HG03457 (cell line): ENCODE measurements at regions not wholly inside any gene's neighbourhood (a gene's known extent, or its start where the extent isn't known, plus 50 kb on each side); places are given as distances from the start of the nearest gene placed in this dataset.
"Not testable (repeated sequence)": the region's sequence is repeated elsewhere in the genome, so short reads cannot be mapped to it uniquely, and the experiment has no call there.

Source experiments
- ATAC-seq: cut with Tn5 transposase; IDR thresholded peaks from one replicate; pipeline ENCODE4 v1.9.1; 2021; ENCODE audit warnings: moderate number of reproducible peaks; ENCODE audit not compliant: unreplicated experiment

DNA sequence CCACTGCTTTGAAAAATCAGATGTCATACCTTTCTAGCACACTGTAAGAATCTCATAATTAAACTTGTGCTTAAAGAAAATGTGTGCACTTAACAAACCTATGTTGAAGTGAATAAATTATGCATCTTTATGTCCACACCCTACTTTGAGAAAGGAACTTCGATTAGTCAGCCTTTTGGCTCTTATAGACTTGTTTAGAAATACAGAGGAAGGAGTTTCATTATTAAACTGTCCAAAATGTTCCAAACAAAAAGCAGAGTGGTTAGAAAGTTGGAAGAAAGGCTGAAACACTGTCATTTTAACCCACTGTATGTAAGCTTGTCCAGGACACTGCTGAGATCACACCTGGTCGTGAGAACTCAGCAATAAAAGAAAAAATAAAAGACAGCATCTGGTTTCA, 863.2 kb upstream of the CHORDC1 start:
- ATAC-seq = no peak

GRCh38 chr11:91082255-91082654, 859.4 kb upstream of the CHORDC1 start:
- no peak for ATAC-seq

DNA sequence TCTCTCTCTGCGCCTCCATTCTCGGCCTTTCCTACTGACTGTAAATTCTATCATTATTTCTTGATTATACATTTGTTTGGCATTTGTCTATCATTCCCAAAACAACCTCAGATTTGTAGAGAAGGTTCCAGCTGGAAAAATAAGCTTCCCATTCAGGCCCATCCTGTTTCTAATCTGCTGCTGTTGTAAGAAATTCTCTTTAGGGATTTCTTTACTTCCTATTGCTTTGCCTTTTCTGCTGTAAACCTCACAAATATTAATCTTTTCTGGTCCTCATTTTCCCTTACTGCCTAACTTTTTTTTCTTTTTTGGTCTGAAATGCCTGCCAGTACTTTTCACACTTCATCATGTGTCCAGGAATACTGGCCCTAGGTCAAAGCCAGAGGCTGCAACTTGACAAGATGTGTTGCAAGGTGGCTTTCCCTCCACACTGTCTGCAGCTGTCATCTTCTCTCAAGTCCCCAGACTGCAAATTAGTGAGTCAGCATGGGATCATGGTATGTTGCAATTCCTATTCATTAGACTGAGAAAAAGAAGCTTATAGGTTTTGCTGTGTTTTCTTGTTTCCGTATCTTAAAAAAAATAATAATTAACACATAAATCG, 858.7 kb upstream of the CHORDC1 start:
- ATAC-seq = no peak

DNA sequence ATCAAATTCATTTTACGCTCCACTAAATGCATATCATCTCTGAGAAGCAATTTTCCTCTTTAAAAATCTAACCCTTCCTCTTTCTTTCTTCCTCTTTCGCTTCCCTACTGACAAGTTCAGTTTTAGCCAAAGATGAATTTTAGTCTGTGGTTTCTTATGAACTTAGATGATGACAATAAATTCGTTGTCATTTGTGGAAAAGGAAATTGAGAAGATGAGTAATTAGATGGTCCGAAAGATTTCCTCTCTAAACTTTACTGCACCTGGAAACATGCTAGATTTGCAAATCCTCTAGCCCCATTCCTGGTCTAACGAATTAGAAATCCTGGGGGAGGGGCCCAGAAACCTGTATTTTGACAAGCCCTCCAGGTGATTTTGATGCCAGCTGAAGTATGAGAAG, 855.4 kb upstream of the CHORDC1 start:
- ATAC-seq = no peak

- ATAC-seq = no peak
These were observed 852.3 kb upstream of the CHORDC1 start for GRCh38 chr11:91075032-91075695.

DNA sequence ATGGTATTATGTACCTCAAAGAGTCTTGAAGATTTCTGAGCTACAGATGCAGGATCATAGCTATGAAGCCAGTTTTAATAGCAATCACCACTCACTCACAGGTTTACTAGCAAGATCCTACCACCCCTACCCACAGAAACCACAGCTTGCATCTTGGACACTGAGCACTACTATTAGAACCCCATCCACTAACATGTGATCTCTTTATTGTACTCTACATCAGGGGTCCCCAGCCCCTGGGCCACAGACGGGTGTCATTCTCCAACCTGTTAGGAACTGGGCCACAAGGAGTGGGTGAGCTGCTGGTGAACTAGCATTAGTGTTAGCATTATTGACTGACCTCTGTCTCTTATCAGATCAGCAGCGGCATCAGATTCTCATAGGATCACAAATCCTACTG, 844.8 kb upstream of the CHORDC1 start:
- no peak for ATAC-seq

DNA sequence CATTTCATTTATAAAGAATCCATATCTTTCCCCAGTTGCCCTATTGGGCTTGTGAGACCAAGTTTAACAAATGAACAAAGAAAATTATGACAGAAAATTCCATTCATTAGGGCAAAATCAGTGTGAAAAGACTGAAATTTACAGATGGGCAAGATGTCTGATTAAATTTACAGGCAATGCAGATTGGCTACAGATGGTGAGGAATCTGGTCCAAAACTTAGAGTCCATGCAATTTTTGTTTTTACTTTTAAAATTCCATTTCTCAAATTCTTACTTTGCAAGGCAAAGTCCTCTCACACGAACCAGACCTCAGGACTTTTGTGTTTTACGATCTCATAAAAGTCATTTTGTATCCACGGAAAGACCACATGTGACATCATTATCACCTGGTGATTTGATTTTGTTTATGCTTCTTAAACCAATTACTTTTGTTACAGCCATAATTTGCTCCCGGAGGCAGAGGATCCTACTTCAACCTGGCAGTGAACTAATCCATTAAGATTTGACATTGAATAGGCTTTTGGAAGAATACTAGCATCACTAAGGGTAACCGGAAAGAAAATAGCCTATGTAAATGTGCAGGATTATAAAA, 843.7 kb upstream of the CHORDC1 start:
- no peak for ATAC-seq

DNA sequence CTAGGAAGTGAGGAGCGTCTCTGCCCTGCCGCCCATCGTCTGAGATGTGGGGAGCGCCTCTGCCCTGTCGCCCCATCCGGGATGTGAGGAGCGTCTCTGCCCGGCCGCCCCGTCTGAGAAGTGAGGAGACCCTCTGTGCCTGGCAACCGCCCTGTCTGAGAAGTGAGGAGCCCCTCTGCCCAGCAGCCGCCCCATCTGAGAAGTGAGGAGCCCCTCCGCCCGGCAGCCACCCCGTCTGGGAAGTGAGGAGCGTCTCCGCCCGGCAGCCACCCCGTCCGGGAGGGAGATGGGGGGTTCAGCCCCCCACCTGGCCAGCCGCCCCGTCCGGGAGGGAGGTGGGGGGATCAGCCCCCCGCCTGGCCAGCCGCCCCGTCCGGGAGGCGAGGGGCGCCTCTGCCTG, 840.5 kb upstream of the CHORDC1 start:
- not testable (repeated sequence) for ATAC-seq

DNA sequence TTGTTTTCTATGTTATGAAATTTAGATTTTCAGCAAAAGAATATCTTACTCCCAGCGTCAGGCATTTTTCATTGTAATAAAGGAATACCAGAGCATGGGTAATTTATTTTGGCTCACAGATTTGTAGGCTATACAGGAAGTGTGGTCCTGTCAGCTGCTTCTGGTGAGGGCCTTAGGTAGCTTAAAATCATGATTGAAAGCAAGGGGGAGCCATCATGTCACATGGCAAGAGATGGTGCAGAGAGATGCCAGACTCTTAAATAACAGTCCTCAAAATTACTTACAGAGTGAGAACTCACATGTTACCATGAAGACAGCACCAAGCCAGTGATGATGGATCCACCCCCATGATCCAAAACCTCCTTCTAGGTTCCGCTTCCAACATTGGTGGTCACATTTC, 825.0 kb upstream of the CHORDC1 start:
- ATAC-seq = no peak

GRCh38 chr11:91046261-91046660, 823.4 kb upstream of the CHORDC1 start:
- ATAC-seq = no peak

- ATAC-seq = no peak
These were observed 818.8 kb upstream of the CHORDC1 start for GRCh38 chr11:91041626-91042025.

DNA sequence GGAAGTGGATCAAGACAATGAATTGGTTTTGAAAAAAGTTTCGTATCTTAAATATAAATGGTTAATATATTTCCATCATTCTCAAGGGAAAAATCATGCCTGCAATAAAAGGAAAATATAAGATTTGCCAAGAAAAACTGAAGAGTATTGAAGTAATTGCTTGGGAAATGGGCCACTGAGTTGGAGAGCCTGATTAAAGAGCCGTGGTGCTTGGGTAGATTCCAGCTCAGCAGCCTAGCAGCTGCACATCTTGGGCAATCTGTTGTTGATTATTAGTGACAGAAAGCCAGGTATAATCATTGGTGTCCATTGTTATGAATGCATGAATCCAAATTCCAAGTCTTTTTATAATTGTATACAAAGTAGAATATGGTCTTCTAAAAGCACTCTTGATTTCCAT, 800.9 kb upstream of the CHORDC1 start:
- ATAC-seq = no peak

DNA sequence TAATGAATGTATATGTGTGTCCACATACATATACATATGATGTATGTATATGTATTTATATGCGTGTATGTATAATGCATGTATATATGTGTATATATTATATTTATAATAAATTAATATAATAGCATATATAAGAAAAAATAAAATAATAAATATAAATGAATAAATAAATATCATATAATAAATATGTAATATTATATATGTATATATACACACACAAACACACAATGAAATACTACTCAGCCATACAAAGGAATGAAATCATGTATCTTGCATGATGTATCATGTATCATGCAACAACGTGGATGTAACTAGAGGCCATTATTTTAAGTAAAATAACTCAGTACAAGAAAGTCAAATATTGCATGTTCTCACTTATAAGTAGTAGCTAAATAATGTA, 788.7 kb upstream of the CHORDC1 start:
- ATAC-seq = no peak

GRCh38 chr11:91005458-91005857, 782.6 kb upstream of the CHORDC1 start:
- ATAC-seq = no peak

DNA sequence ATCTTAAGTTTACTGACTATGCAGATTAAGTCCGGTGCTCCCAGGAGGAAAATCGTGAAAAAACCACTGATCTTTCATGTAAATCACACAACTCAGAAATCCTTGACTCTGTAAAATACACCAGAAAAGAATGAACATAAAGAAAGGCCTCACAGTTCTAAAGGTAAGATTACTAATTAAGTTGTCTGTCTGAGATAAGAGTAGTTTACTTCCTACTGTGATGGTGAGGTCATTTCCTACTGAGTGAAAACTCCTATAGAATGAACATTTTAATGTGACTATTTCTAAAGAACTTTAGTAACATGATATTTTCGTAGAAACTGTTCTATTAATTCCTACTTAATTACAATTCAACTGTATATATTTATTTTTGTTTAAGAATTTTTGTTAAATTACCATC, 774.4 kb upstream of the CHORDC1 start:
- no peak for ATAC-seq

GRCh38 chr11:90972159-90972558, 749.3 kb upstream of the CHORDC1 start:
- ATAC-seq = not testable (repeated sequence)

GRCh38 chr11:90947930-90948329, 725.1 kb upstream of the CHORDC1 start:
- no peak for ATAC-seq

GRCh38 chr11:90930252-90930651, 707.4 kb upstream of the CHORDC1 start:
- ATAC-seq = no peak

DNA sequence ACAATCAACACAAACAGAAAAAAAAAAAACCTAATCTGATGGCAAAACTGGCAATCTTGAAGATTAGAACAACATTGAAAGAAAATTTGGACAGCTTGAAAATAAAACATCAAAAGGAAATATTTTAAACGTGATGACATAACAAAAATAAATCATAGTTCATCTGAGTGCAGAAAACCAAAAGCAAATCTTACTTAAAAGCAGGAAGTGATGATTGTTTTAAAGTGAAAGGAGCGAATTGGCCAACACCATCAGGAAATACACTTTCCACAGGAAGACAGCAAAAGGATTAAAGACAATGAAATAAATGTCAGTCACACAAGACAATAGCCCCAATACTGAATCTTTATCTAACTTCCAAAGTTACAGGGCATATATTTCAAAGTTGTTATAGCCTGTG, 696.5 kb upstream of the CHORDC1 start:
- ATAC-seq = no peak

DNA sequence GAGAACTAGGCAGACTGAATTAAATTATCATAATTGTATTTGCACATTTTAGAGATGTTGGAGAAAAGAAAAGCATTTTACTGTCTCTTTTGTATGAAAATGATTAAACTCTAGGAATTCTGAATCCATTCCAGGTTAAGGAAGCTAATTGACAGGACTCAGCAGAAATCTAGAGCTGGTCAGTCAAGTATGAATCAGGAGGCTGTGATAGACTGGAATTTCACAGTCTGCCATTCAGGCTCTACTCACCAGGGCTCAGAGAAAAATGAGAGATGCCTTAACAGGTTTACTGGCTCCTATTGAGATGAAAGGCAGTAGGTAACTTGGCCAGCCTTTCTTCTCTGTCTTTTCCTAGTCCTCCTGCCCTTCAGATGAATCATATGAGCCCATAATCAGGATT, 693.9 kb upstream of the CHORDC1 start:
- ATAC-seq = no peak

- ATAC-seq = no peak
These were observed 690.4 kb upstream of the CHORDC1 start for GRCh38 chr11:90913131-90913668.

DNA sequence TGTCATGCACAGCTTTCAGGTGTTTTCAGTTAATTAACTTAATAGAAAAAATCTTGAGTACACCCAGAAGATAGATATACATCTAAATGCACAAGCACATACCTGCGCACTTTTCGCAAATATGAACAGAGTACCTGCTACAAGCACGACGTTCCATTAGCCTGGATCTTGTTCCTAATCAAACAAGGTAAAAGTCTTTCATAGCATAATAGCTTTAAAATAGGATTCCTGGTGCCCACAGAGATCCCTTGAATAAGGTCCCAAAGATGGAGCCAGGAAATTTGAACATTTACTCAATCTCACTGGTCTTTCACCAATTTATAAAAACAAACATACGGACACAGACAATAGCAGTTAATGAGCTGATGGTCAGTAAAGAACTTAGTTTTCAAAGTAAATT, 689.8 kb upstream of the CHORDC1 start:
- no peak for ATAC-seq
